ENCODE measurements at regions not wholly inside any gene's neighbourhood (a gene's known extent, or its start where the extent isn't known, plus 50 kb on each side); places are given as distances from the start of the nearest gene placed in this dataset.

- Histone ChIP-seq H3K27me3 (replicated peaks in 1 of 2; ENCODE audit: control insufficient read depth in 2 of 2, insufficient read depth in 2 of 2, low read length in 1 of 2) (no peaks in the 10 kb centered on the region), H3K27ac (ENCODE audit: control insufficient read depth, insufficient read depth) (no peak overlapping the region), H4K20me1 (ENCODE audit: control insufficient read depth, insufficient read depth) (no peaks in the 10 kb centered on the region), H3K36me3 (ENCODE audit: control insufficient read depth in 2 of 2, insufficient read depth in 2 of 2, low read length in 1 of 2) (no peaks in the 10 kb centered on the region), H3K9ac (ENCODE audit: control insufficient read depth, insufficient read depth, low read length) (no peak overlapping the region), H3K4me3 (no peak overlapping the region), H3K9me3 (replicated peaks; ENCODE audit: control insufficient read depth, insufficient read depth, low read length) (no peaks in the 10 kb centered on the region), H3K4me1 (ENCODE audit: control insufficient read depth, insufficient read depth, low read length) (no peaks in the 10 kb centered on the region), H3K4me2 (ENCODE audit: control insufficient read depth, insufficient read depth) (no peak overlapping the region), H3K79me2 (ENCODE audit: control insufficient read depth, insufficient read depth, low read length) (no peaks in the 10 kb centered on the region), H2AFZ (ENCODE audit: control insufficient read depth, low read depth, low read length) (no peak overlapping the region)
- POLR2A ChIA-PET = no interaction called here
- CTCF ChIA-PET = no interaction called here
- intact Hi-C loops (cut with micrococcal nuclease; ENCODE audit: unreplicated experiment) = no loop called here
- FAIRE-seq (no peak), DNase-seq (ENCODE audit: low read depth, low spot score) (no peak), ATAC-seq (no peak)
- RAD21 ChIA-PET (ENCODE audit: unreplicated experiment) = no interaction called here
- BruUV-seq (replicated peaks) = no TSS peak
- WGBS (ENCODE audit: insufficient coverage, insufficient replicate concordance, low lambda C conversion rate, missing lambda C conversion rate) = 40% methylated on average over 3 of the region's 3 CpGs
- SMC1A ChIA-PET (ENCODE audit: uncharacterized antibody, unreplicated experiment) = interaction anchor here (1.6 kb wide), 1 partner anchor 27 kb away, joined by 4 read pairs; no protein-coding TSS in a partner anchor
- no peak for TF ChIP-seq IRF4 (IDR thresholded peaks at IDR 0.05; ENCODE audit: low read depth, low read length)
- TF ChIP-seq POLR2AphosphoS2 (IDR thresholded peaks at IDR 0.05; ENCODE audit: low read depth, low read length) = no peak
- no peak for TF ChIP-seq ATF3 (IDR thresholded peaks at IDR 0.05; ENCODE audit: borderline replicate concordance, extremely low read depth, low read depth, low read length)
- no peak for TF ChIP-seq ZBTB11 (CRISPR knock-in tag; IDR thresholded peaks at IDR 0.05)
- no peak for TF ChIP-seq SKIL (IDR thresholded peaks at IDR 0.05; ENCODE audit: low read depth, poor library complexity, severe bottlenecking)
- TF ChIP-seq MXI1 (IDR thresholded peaks at IDR 0.05; ENCODE audit: low read depth, low read length) = no peak
- TF ChIP-seq CREB1 (IDR thresholded peaks at IDR 0.05; ENCODE audit: low read depth) = no peak
- no peak for TF ChIP-seq POU2F2 (IDR thresholded peaks at IDR 0.05; ENCODE audit: borderline replicate concordance, low read depth, low read length)
- TF ChIP-seq RAD51 (IDR thresholded peaks at IDR 0.05) = no peak
- TF ChIP-seq GABPA (IDR thresholded peaks at IDR 0.05; ENCODE audit: low read depth) = no peak
- no peak for TF ChIP-seq ZNF274 (IDR thresholded peaks at IDR 0.05; ENCODE audit: insufficient read depth, insufficient read length)
- in situ Hi-C loops (cut with MboI) = no loop called here
Observed at GRCh38 chr14:86847140-86847539, 1145.8 kb downstream of the GALC start.
